ENCODE measurements at regions not wholly inside any gene's neighbourhood (a gene's known extent, or its start where the extent isn't known, plus 50 kb on each side); places are given as distances from the start of the nearest gene placed in this dataset.
A peak's percentile ranks its signal among the peaks of the same experiment; 100 is the strongest.

- no peak for TF ChIP-seq CTCF (IDR thresholded peaks at IDR 0.05 in 2 of 3, conservative IDR thresholded peaks at IDR 0.05 in 1 of 3; ENCODE audit: borderline replicate concordance in 1 of 3, insufficient read depth in 1 of 3, low read depth in 2 of 3, low read length in 2 of 3)
- TF ChIP-seq MAX (IDR thresholded peaks at IDR 0.05): no peak
- TF ChIP-seq POLR2AphosphoS5 (IDR thresholded peaks at IDR 0.05; ENCODE audit: low read depth, low read length): no peak
- TF ChIP-seq EZH2 (IDR thresholded peaks at IDR 0.05): no peak
- TF ChIP-seq POLR2A (IDR thresholded peaks at IDR 0.05; ENCODE audit: borderline replicate concordance, extremely low read depth, insufficient read depth, insufficient read length): no peak
- TF ChIP-seq JUND (IDR thresholded peaks at IDR 0.05): peak; percentile 82
- TF ChIP-seq ZBTB33 (IDR thresholded peaks at IDR 0.05; ENCODE audit: extremely low read depth, insufficient replicate concordance, low read length): no peak
- peak; percentile 38; the same call in 1 of the 2 replicates for TF ChIP-seq CEBPB (IDR thresholded peaks at IDR 0.05; ENCODE audit: low read depth)
- no peak for TF ChIP-seq ZNF274 (IDR thresholded peaks at IDR 0.05; ENCODE audit: low read depth, low read length)
- no peak; the same call in none of the 2 replicates for TF ChIP-seq CBX3 (IDR thresholded peaks at IDR 0.05; ENCODE audit: low read depth)
- TF ChIP-seq RAD21 (IDR thresholded peaks at IDR 0.05; ENCODE audit: low read depth): no peak
These were observed 372.1 kb upstream of the B3GALT2 start for GRCh38 chr1:193558491-193559028.

Data from HCT116 (cell line).